NT2/D1 (cell line): ENCODE measurements at regions not wholly inside any gene's neighbourhood (a gene's known extent, or its start where the extent isn't known, plus 50 kb on each side); places are given as distances from the start of the nearest gene placed in this dataset.

Source experiments
- SUZ12 ChIP-seq: IDR thresholded peaks from 2 replicates; pipeline ENCODE4 v1.6.1; 2011; ENCODE audit not compliant: insufficient read length, insufficient read depth; ENCODE audit errors: extremely low read depth
- YY1 ChIP-seq: IDR thresholded peaks from 2 replicates; pipeline ENCODE4 v1.6.1; 2011; ENCODE audit not compliant: insufficient read length, insufficient read depth

DNA sequence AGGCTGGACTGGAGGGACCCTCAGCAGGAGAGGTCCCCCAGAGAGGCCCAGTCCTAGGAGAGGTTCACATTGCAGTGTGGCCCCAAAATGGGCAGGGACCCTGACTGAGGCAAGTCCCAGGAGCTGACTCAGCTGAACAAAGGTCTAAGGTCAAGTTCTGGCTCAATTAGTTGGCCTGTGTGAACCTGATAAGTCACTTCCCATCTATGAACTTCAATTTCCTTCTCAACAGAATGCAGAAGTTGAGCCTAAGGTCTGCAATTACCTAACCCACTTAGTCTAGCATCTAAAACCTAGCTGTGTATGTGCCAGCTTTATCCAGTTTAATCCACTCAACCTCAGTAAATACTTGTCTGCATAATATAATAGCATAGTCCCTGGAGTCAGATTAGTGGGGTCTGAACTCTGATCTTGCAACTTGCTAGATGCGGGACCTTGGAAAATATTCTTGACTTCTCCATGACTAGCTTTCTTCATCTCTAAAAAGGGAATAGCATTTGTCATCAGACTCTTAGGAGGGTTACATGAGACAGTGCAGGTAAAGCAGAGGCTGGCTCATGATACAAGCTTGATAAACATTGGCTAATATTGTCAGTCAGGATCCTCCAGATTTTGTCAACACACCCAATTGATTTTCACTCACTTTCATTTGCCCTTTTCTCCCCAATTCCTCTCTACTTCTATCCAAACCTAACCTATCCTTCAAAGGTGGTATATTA is 465.5 kb downstream of the INSC start:
- TF ChIP-seq SUZ12 (no peak), YY1 (no peak)
